ENCODE measurements at regions not wholly inside any gene's neighbourhood (a gene's known extent, or its start where the extent isn't known, plus 50 kb on each side); places are given as distances from the start of the nearest gene placed in this dataset.

DNA sequence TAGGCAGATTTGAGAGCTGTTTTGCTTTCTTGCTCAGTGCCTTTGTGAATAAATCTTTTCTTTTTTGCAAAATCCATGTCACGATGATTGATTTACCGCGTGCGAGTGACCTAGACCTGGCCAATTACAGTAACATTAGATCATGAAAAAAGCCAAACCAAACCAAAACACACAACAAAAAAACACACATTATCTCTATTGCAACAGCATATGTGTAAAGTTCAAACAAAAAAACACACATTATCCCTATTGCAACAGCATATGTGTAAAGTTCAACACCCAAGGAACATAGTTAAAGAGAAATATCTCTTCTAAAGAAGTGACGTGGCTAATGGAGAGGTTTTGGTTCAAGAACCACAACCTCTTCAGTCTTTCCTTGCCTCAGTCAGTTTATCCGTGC is 342.6 kb upstream of the NRG3 start:
- BruUV-seq (replicated peaks): no TSS peak
- Histone ChIP-seq H3K36me3 (ENCODE audit: control insufficient read depth, insufficient read depth, low read length) (no peaks in the 10 kb centered on the region), H3K4me1 (no peaks in the 10 kb centered on the region), H3K9me3 (no peaks in the 10 kb centered on the region; the same call in 1 of the 2 replicates), H3K4me3 (ENCODE audit: low read depth, low read length) (no peak overlapping the region), H3K27me3 (replicated peaks; ENCODE audit: control insufficient read depth, insufficient read depth, low read length) (no peaks in the 10 kb centered on the region)
- H3K36me3 Mint-ChIP-seq (ENCODE audit: insufficient read depth, unreplicated experiment): no peaks in the 10 kb centered on the region
- H3K27ac Mint-ChIP-seq (ENCODE audit: unreplicated experiment): no peak overlapping the region
- H3K4me3 Mint-ChIP-seq (ENCODE audit: unreplicated experiment): no peak overlapping the region
- no peaks in the 10 kb centered on the region for H3K27me3 Mint-ChIP-seq (ENCODE audit: insufficient read depth, unreplicated experiment)
- intact Hi-C loops (cut with micrococcal nuclease; ENCODE audit: unreplicated experiment): no loop called here
- TF ChIP-seq, protein P1, sequence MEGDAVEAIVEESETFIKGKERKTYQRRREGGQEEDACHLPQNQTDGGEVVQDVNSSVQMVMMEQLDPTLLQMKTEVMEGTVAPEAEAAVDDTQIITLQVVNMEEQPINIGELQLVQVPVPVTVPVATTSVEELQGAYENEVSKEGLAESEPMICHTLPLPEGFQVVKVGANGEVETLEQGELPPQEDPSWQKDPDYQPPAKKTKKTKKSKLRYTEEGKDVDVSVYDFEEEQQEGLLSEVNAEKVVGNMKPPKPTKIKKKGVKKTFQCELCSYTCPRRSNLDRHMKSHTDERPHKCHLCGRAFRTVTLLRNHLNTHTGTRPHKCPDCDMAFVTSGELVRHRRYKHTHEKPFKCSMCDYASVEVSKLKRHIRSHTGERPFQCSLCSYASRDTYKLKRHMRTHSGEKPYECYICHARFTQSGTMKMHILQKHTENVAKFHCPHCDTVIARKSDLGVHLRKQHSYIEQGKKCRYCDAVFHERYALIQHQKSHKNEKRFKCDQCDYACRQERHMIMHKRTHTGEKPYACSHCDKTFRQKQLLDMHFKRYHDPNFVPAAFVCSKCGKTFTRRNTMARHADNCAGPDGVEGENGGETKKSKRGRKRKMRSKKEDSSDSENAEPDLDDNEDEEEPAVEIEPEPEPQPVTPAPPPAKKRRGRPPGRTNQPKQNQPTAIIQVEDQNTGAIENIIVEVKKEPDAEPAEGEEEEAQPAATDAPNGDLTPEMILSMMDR (IDR thresholded peaks at IDR 0.05; ENCODE audit: insufficient read depth in 1 of 2, low read depth in 1 of 2, low read length in 1 of 2, severe bottlenecking in 1 of 2, unreplicated experiment in 1 of 2): no peak
- no peak for DNase-seq
- ChIA-PET CTCF (no interaction called here), POLR2A (no interaction called here)
- H3K9me3 Mint-ChIP-seq (ENCODE audit: unreplicated experiment): no peaks in the 10 kb centered on the region
- H3K4me1 Mint-ChIP-seq (ENCODE audit: low read depth, unreplicated experiment): no peaks in the 10 kb centered on the region

DNA sequence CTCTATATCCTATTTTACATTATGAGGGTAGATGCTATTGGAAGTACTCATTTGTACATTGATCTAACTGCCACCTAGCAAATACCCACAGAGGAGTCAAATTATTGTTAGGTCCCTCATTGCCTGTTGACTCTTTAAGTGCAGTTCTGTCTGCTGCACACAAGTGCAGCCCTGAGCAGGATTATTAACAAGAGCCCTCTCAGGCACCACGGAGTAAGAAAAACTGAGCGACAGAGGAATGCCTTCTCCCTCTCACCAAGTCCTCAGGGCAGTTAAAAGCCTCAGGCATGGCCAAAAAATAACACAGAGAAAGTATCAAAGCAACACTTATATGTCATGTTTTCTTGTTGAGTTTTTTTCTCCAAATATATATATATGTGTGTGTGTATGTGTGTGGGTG is 340.0 kb upstream of the NRG3 start:
- no TSS peak for BruUV-seq (replicated peaks)
- no peaks in the 10 kb centered on the region for H3K36me3 Mint-ChIP-seq (ENCODE audit: insufficient read depth, unreplicated experiment)

DNA sequence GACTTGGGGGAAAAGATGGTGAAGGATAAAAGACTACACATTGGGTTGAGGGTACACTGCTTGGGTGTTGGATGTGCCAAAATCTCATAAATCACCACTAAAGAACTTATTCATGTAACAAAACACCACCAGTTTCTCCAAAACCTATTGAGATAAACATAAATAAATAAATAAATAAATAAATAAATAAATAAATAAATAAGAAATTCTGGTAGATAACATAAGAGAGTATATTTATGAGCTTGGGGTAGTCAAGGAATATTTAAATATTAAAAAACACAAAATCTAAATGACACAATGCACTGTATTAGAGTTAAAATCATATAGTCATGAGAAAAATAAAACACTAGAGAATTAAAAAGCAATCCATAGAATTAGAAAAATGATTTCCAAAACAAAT is 333.5 kb upstream of the NRG3 start:
- TF ChIP-seq, protein P1 (IDR thresholded peaks at IDR 0.05; ENCODE audit: insufficient read depth in 1 of 2, low read depth in 1 of 2, low read length in 1 of 2, severe bottlenecking in 1 of 2, unreplicated experiment in 1 of 2): no peak
- POLR2A ChIA-PET: no interaction called here
- no peak overlapping the region for H3K4me3 Mint-ChIP-seq (ENCODE audit: unreplicated experiment)
- H3K27me3 ChIP-seq (replicated peaks; ENCODE audit: control insufficient read depth, insufficient read depth, low read length): no peaks in the 10 kb centered on the region
- no peaks in the 10 kb centered on the region for H3K27me3 Mint-ChIP-seq (ENCODE audit: insufficient read depth, unreplicated experiment)
- no peaks in the 10 kb centered on the region; the same call in 1 of the 2 replicates for H3K9me3 ChIP-seq
- no peaks in the 10 kb centered on the region for H3K9me3 Mint-ChIP-seq (ENCODE audit: unreplicated experiment)
- H3K4me1 ChIP-seq: no peaks in the 10 kb centered on the region
- H3K27ac Mint-ChIP-seq (ENCODE audit: unreplicated experiment): no peak overlapping the region
- intact Hi-C loops (cut with micrococcal nuclease; ENCODE audit: unreplicated experiment): no loop called here
- CTCF ChIA-PET: no interaction called here
- H3K4me1 Mint-ChIP-seq (ENCODE audit: low read depth, unreplicated experiment): no peaks in the 10 kb centered on the region
- BruUV-seq (replicated peaks): no TSS peak
- H3K4me3 ChIP-seq (ENCODE audit: low read depth, low read length): no peak overlapping the region
- no peak for DNase-seq
- H3K36me3 Mint-ChIP-seq (ENCODE audit: insufficient read depth, unreplicated experiment): no peaks in the 10 kb centered on the region
- H3K36me3 ChIP-seq (ENCODE audit: control insufficient read depth, insufficient read depth, low read length): no peaks in the 10 kb centered on the region

More for the DNA sequence above, 340.0 kb upstream of the NRG3 start:
- H3K4me1 ChIP-seq: no peaks in the 10 kb centered on the region
- Mint-ChIP-seq H3K27ac (ENCODE audit: unreplicated experiment) (no peak overlapping the region), H3K4me3 (ENCODE audit: unreplicated experiment) (no peak overlapping the region), H3K27me3 (ENCODE audit: insufficient read depth, unreplicated experiment) (no peaks in the 10 kb centered on the region), H3K9me3 (ENCODE audit: unreplicated experiment) (no peaks in the 10 kb centered on the region), H3K4me1 (ENCODE audit: low read depth, unreplicated experiment) (no peaks in the 10 kb centered on the region)
- DNase-seq: no peak
- no peaks in the 10 kb centered on the region; the same call in 1 of the 2 replicates for H3K9me3 ChIP-seq
- ChIA-PET CTCF (no interaction called here), POLR2A (no interaction called here)
- H3K27me3 ChIP-seq (replicated peaks; ENCODE audit: control insufficient read depth, insufficient read depth, low read length): no peaks in the 10 kb centered on the region
- intact Hi-C loops (cut with micrococcal nuclease; ENCODE audit: unreplicated experiment): no loop called here
- no peak overlapping the region for H3K4me3 ChIP-seq (ENCODE audit: low read depth, low read length)
- TF ChIP-seq, protein P1 (IDR thresholded peaks at IDR 0.05; ENCODE audit: insufficient read depth in 1 of 2, low read depth in 1 of 2, low read length in 1 of 2, severe bottlenecking in 1 of 2, unreplicated experiment in 1 of 2): no peak
- no peaks in the 10 kb centered on the region for H3K36me3 ChIP-seq (ENCODE audit: control insufficient read depth, insufficient read depth, low read length)
